K562 (cell line): ENCODE measurements at regions not wholly inside any gene's neighbourhood (a gene's known extent, or its start where the extent isn't known, plus 50 kb on each side); places are given as distances from the start of the nearest gene placed in this dataset.

Source experiments
- ATAC-seq: fragments of 200-7000 bp; cut with Tn5 transposase; 3 replicates; pipeline ENCODE4 v1.9.1; 2020; ENCODE audit warnings: moderate library complexity
- BruUV-seq: library from RNA; stranded (reverse); fragments of 400-500 nt; replicated peaks from 2 replicates; lab custom pipeline; 2021; lab: Mats Ljungman, UMichigan
- CTCF ChIA-PET: fragments of 300-600 bp; formaldehyde crosslinking; extraction: SDS; loops from one replicate; lab custom pipeline; 2021; ENCODE audit warnings: low intra/inter-chr PET ratio; lab: Yijun Ruan, JAX
- POLR2A ChIA-PET: fragments of 300-600, 350-650 bp; sonication (Branson Sonifier 250); formaldehyde crosslinking; extraction: SDS; loops from one replicate; lab custom pipeline; 2021; ENCODE audit warnings: antibody characterized with exemption, inconsistent platforms; lab: Yijun Ruan, JAX
- DNase-seq, 4 experiments: peaks; one replicate each; pipeline versions ENCODE4 v3.0.0 to v3.0.0-alpha.2; 2011 to 2018; ENCODE audit warnings: low spot score in 3 of 4, mixed read lengths in 3 of 4; ENCODE audit errors: extremely low read depth in 1 of 4
- FAIRE-seq: peaks from 2 replicates; lab custom pipeline; 2011; peaks lifted over from hg19 to GRCh38; lab: Jason Lieb, UNC
- H2AFZ ChIP-seq: 2 replicates; pipeline ENCODE4 v1.6.0; 2011; ENCODE audit warnings: low read depth, low read length, control low read depth, inconsistent platforms
- H3K27ac ChIP-seq: fragments of 200-600 bp; 3 replicates; pipeline ENCODE4 v1.8.0; 2011; ENCODE audit warnings: low read depth, mild to moderate bottlenecking, control low read depth, inconsistent platforms, low read length, moderate library complexity, mixed read lengths; ENCODE audit errors: extremely low read depth
- H3K27me3 ChIP-seq, 2 experiments: fragments of 300-600 bp in 1 of 2; 2 replicates in 1 of 2; 3 replicates in 1 of 2; pipeline versions ENCODE4 v1.6.0 to v1.8.0; 2011; ENCODE audit warnings: inconsistent platforms in 2 of 2, low read length in 2 of 2, mild to moderate bottlenecking in 1 of 2, mixed read lengths in 1 of 2, moderate library complexity in 1 of 2; ENCODE audit not compliant: control insufficient read depth in 2 of 2, insufficient read depth in 2 of 2
- H3K36me3 ChIP-seq: fragments of 300-600 bp; 3 replicates; pipeline ENCODE4 v1.8.0; 2011; ENCODE audit warnings: mild to moderate bottlenecking, low read length, inconsistent platforms; ENCODE audit not compliant: control insufficient read depth, insufficient read depth
- H3K4me1 ChIP-seq, 2 experiments: fragments of 200-600 bp in 1 of 2; replicated peaks in 1 of 2; 2 replicates in 1 of 2; 3 replicates in 1 of 2; pipeline versions ENCODE4 v1.5.1 to v1.8.0; 2011; ENCODE audit warnings: inconsistent platforms in 2 of 2, low read length in 2 of 2, mild to moderate bottlenecking in 1 of 2, mixed read lengths in 1 of 2, moderate library complexity in 1 of 2; ENCODE audit not compliant: control insufficient read depth in 2 of 2, insufficient read depth in 2 of 2
- H3K4me2 ChIP-seq: 2 replicates; pipeline ENCODE4 v1.6.1; 2011; ENCODE audit warnings: low read length, control low read depth, inconsistent platforms, mixed read lengths; ENCODE audit not compliant: insufficient read depth
- H3K4me3 ChIP-seq: fragments of 200-600 bp; sonication (generic), shearing (Covaris generic); 2 replicates; pipeline ENCODE4 v1.5.1; 2016; ENCODE audit warnings: control low read depth, inconsistent platforms
- H3K79me2 ChIP-seq: fragments of 200-600 bp; 3 replicates; pipeline ENCODE4 v1.8.0; 2011; ENCODE audit warnings: low read length, inconsistent platforms; ENCODE audit not compliant: control insufficient read depth, insufficient read depth
- H3K9ac ChIP-seq, 2 experiments: 2 replicates each; pipeline versions ENCODE4 v1.6.0 to v1.6.1; 2011; ENCODE audit warnings: low read depth in 2 of 2, low read length in 2 of 2, control low read depth in 1 of 2, inconsistent platforms in 1 of 2, mild to moderate bottlenecking in 1 of 2, mixed read lengths in 1 of 2; ENCODE audit not compliant: insufficient read depth in 1 of 2
- H3K9me1 ChIP-seq: one replicate; pipeline ENCODE4 v1.6.0; 2011; ENCODE audit warnings: inconsistent platforms, mild to moderate bottlenecking, low read length, moderate library complexity; ENCODE audit not compliant: control insufficient read depth, insufficient read depth
- H3K9me3 ChIP-seq: replicated peaks from 2 replicates; pipeline ENCODE4 v1.5.1; 2011; ENCODE audit warnings: low read depth, low read length, inconsistent platforms; ENCODE audit not compliant: control insufficient read depth, insufficient read depth
- H4K20me1 ChIP-seq: replicated peaks from 2 replicates; pipeline ENCODE4 v1.6.1; 2011; ENCODE audit warnings: low read length, inconsistent platforms, mixed read lengths; ENCODE audit not compliant: control insufficient read depth, insufficient read depth
- ARID1B ChIP-seq: fragments of 450-650 bp; IDR thresholded peaks from 2 replicates; pipeline ENCODE4 v1.6.1; 2016; ENCODE audit warnings: antibody characterized with exemption, mild to moderate bottlenecking, inconsistent platforms
- HNRNPUL1 ChIP-seq: fragments of 200-400 bp; formaldehyde crosslinking; IDR thresholded peaks from 2 replicates; pipeline ENCODE4 v1.6.1; 2017; ENCODE audit warnings: low read length
- MTF1 ChIP-seq: fragments of 250-450 bp; sonication (Bioruptor Pico); IDR thresholded peaks from 2 replicates; pipeline ENCODE4 v1.9.0; 2021; ENCODE audit warnings: moderate library complexity, mild to moderate bottlenecking, inconsistent platforms, borderline replicate concordance
- PURB ChIP-seq: sonication (generic); formaldehyde crosslinking; IDR thresholded peaks from 2 replicates; pipeline ENCODE4 v1.9.0; 2021; ENCODE audit warnings: low read depth, mild to moderate bottlenecking, missing genetic modification reagents
- ZNF778 ChIP-seq: fragments of 450-650 bp; formaldehyde crosslinking; IDR thresholded peaks from 2 replicates; pipeline ENCODE4 v1.4.0; 2020; ENCODE audit warnings: mild to moderate bottlenecking, moderate library complexity
- WGBS: fragments of 100-300 bp; shearing (Covaris generic); methylation state at CpG from one replicate; pipeline ENCODE4 v1.1.6; 2016; ENCODE audit warnings: low coverage, mixed read lengths; ENCODE audit not compliant: insufficient coverage; ENCODE audit errors: missing lambda C conversion rate; 5-methylcytosine and 5-hydroxymethylcytosine counted together
- in situ Hi-C: fragments of 300-500 bp; cut with MboI; formaldehyde crosslinking; loops from 4 replicates; pipeline ENCODE4 v1.15.0; 2018; ENCODE audit warnings: inconsistent platforms, mixed read lengths
- intact Hi-C: fragments of 100-400 bp; cut with micrococcal nuclease; formaldehyde crosslinking; loops from 2 replicates; pipeline ENCODE4 v1.14.2; 2022

DNA sequence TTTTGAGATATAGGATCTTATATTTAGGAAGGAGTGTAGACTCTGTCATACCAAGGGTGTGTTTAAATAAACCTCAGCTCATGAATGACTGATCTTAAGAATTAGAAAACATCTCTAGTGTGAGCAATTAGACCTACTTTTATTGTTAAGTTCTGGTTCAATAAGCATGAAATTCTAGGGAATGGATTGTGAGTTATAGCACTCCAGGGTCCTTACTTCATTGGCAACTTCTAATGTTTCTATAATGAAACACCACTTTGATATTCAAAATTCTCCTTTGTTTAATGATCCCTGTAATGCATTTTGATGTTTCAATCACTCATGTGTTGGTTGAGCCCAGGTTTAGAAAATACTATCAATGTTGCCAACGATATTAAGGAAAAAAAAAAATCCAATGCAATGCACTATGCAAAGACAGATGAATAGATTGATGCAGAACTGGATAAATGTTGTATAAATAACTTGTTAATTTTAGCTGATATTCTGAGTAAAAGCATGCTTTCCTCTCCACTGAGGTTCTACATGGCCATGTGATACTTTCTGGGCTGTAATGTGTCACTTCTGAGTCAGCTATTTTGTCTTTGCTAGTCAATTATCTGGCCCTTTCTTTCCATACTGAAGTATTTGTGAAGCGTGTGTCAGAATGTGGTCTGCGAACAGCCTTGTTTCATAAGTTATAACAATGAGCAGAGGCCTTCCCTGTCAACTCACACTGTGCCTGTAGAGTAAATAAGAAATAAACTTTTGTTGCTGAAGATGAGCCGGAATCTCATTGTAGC lies 1035.9 kb downstream of the PLOD2 start:
- no peaks in the 10 kb centered on the region for H3K79me2 ChIP-seq
- FAIRE-seq (no peak), DNase-seq (no peak), ATAC-seq (no peak)
- no peaks in the 10 kb centered on the region for H3K27me3 ChIP-seq
- in situ Hi-C loops, result no loop called here
- intact Hi-C loops, result no loop called here
- CTCF ChIA-PET, result no interaction called here
- BruUV-seq, result no TSS peak
- no peak overlapping the region for H3K4me2 ChIP-seq
- TF ChIP-seq HNRNPUL1, result no peak
- TF ChIP-seq ARID1B, result no peak
- no peaks in the 10 kb centered on the region for H3K9me3 ChIP-seq
- no peak overlapping the region for H2AFZ ChIP-seq
- H3K27ac ChIP-seq, result no peak overlapping the region
- no peaks in the 10 kb centered on the region for H3K4me1 ChIP-seq
- H3K4me3 ChIP-seq, result no peak overlapping the region
- no peaks in the 10 kb centered on the region for H3K36me3 ChIP-seq
- 5% methylated on average over 4 of the region's 4 CpGs for WGBS
- H3K9ac ChIP-seq, result no peak overlapping the region
- no peaks in the 10 kb centered on the region for H3K9me1 ChIP-seq
- POLR2A ChIA-PET, result no interaction called here
- no peaks in the 10 kb centered on the region for H4K20me1 ChIP-seq

DNA sequence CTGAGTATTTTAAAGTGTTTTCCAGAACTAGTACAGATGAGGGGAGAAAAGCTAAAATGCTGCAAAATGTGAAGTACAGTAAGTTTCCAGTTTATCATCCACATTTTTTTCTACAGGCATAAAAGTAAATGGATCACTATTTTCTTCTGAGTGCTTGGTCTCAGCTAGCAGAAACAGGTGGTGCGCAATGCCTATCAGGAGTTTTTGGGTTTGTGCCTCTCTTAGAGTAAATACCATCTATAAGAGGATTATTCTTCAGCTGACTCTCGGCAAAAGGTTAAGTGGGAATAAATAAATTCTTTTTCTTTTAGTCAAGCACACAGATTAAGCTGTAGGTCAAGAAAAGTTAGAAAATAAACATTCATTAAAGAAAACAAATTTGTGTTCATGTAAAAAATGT lies 1027.7 kb downstream of the PLOD2 start:
- CTCF ChIA-PET, result no interaction called here
- H3K4me1 ChIP-seq, result no peaks in the 10 kb centered on the region
- in situ Hi-C loops, result no loop called here

More for the DNA sequence above, 1027.7 kb downstream of the PLOD2 start:
- Histone ChIP-seq H3K4me3 (no peak overlapping the region), H2AFZ (no peak overlapping the region)
- ATAC-seq, result no peak
- POLR2A ChIA-PET, result no interaction called here
- BruUV-seq, result no TSS peak
- WGBS, result 0% methylated on average over 2 of the region's 2 CpGs
- no peak for TF ChIP-seq PURB (CRISPR knock-in tag)
- TF ChIP-seq ZNF778 (CRISPR knock-in tag), result no peak
- TF ChIP-seq MTF1 (CRISPR knock-in tag), result no peak
- TF ChIP-seq, all 486 proteins: peak for 0
- Histone ChIP-seq H3K9me3 (no peaks in the 10 kb centered on the region), H3K27ac (no peak overlapping the region), H3K4me2 (no peak overlapping the region), H3K9ac (no peak overlapping the region), H3K36me3 (no peaks in the 10 kb centered on the region), H4K20me1 (no peaks in the 10 kb centered on the region), H3K27me3 (no peaks in the 10 kb centered on the region), H3K79me2 (no peaks in the 10 kb centered on the region), H3K9me1 (no peaks in the 10 kb centered on the region)
- no peak for DNase-seq
- intact Hi-C loops, result no loop called here
- FAIRE-seq, result no peak
